GM18951 (cell line): ENCODE measurements at regions not wholly inside any gene's neighbourhood (a gene's known extent, or its start where the extent isn't known, plus 50 kb on each side); places are given as distances from the start of the nearest gene placed in this dataset.
"Not testable (repeated sequence)": the region's sequence is repeated elsewhere in the genome, so short reads cannot be mapped to it uniquely, and the experiment has no call there.

Source experiments
- POLR2A ChIP-seq: IDR thresholded peaks from 4 replicates; pipeline ENCODE4 v1.6.1; 2011; ENCODE audit warnings: mild to moderate bottlenecking; ENCODE audit not compliant: insufficient read length, insufficient read depth; ENCODE audit errors: extremely low read depth
- in situ Hi-C: fragments of 300-500 bp; cut with MboI; formaldehyde crosslinking; loops from one replicate; pipeline ENCODE4 v1.12.0; 2022; ENCODE audit warnings: low sequenced_read_pairs, mixed read lengths, inconsistent platforms; ENCODE audit not compliant: unreplicated experiment

- no peak for TF ChIP-seq POLR2A
- in situ Hi-C loops = no loop called here
These were observed 74.9 kb downstream of the ALG10 start for GRCh38 chr12:34097213-34097612.

DNA sequence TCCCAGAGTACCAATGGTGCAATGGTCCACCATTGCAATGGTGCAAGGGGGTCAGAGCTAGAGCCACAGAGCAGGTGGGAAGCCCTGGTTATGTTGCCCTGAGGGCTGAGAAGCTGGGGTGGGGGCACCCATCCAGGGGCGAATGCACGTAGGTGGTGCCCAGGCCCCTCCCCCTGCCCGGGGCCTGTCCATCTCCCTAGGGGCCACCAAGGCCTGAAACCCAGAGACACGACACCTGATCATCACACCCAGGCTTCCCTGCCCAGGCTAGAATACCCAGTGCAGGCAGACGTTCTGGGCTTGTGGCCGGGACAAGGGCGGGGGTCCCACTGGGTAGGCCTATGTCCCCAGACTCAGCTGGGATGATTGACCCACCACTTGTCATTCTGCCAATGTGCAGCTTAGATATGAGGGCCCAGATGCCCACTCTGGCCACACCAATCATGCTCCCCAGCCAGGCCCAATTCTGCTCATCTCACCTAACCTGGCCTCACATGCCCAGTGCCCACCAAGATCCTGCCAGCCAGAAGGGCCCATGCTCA, 83.2 kb downstream of the ALG10 start:
- TF ChIP-seq POLR2A = no peak
- in situ Hi-C loops = no loop called here

GRCh38 chr12:34106172-34106571, 83.9 kb downstream of the ALG10 start:
- in situ Hi-C loops = no loop called here

GRCh38 chr12:34107016-34107415, 84.7 kb downstream of the ALG10 start:
- in situ Hi-C loops = no loop called here
- TF ChIP-seq POLR2A = no peak

More at GRCh38 chr12:34106172-34106571, 83.9 kb downstream of the ALG10 start:
- TF ChIP-seq POLR2A = no peak

DNA sequence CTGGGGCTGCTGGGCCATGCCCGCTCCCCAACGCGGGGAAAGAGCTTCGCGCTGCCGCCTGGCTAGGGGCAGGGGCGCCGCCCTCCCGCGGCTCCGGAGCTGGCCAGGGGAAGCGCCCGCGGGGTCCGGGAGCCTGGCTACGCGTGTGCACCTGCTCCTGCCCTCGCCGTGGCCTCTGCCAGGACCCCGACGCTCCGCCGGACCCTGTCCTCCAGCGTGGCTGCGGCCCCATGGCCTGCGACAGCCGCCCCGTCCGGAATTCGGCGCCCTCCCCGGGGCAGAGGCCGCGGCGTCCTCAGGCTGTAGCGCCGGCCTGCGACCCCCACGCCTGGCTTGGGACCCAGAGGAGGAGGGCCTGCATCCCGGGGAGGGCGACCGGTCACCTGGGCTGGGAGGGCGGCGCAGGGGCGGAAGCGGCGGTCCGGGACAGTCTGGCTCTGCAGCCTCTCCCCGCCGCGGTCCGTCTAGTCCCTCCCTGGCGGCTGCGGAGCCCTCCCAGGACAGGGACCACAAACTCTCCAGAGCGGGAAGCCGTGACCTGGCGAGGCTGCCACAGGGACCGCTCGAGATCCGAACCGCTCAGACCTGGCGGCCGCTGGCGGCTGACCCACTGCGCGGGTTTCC, 85.6 kb downstream of the ALG10 start:
- TF ChIP-seq POLR2A = no peak
- in situ Hi-C loops = no loop called here

DNA sequence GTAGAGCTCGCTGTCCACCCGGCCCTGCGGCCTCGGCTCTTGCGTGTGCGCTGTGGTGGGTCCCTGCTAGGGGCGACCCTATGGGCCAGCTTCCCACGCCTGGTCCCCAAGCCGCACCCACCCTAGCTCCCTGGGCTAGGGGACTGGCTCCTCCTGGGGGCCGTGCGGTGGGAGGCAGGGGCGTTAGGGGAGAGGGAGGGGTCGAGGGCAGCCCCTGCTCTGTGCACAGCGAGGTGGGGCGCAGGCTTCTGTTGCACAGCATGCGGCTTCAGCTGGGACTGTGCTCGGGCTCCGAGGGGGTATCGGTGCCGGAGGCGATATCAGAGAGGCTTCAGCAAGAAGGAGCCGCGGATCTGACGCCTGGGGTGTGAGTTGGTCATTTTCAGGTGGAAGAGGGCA, 86.1 kb downstream of the ALG10 start:
- TF ChIP-seq POLR2A = no peak
- in situ Hi-C loops = no loop called here

DNA sequence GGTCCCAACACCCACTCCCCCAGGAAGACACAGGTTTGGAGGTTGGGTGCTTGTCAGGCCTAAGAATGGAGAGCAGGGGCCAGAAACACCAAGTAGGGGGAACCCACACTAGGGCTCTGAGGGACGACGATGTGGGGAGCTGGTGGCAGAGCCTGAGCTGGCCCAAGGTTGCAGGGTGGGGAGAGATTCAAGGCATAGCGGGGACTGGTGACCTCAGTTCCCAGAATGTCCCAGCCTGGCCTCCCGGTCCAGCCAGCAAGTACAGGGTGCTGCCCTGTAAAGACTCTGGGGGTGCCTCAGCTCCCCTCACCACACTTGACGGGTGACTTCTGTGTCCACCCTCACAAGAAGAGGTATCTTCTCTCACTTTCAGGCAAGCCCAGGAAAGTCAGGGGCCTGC, 86.7 kb downstream of the ALG10 start:
- TF ChIP-seq POLR2A = no peak
- in situ Hi-C loops = no loop called here

- no peak for TF ChIP-seq POLR2A
- in situ Hi-C loops = no loop called here
These were observed 87.1 kb downstream of the ALG10 start for GRCh38 chr12:34109390-34109789.

- in situ Hi-C loops = not testable (repeated sequence)
These were observed 87.7 kb downstream of the ALG10 start for GRCh38 chr12:34109909-34110531.

- no peak for TF ChIP-seq POLR2A
- in situ Hi-C loops = no loop called here
These were observed 97.1 kb downstream of the ALG10 start for GRCh38 chr12:34119366-34119765.

- in situ Hi-C loops = no loop called here
- no peak for TF ChIP-seq POLR2A
These were observed 99.1 kb downstream of the ALG10 start for GRCh38 chr12:34121360-34121759.

- in situ Hi-C loops = not testable (repeated sequence)
These were observed 100.8 kb downstream of the ALG10 start for GRCh38 chr12:34123092-34123491.

DNA sequence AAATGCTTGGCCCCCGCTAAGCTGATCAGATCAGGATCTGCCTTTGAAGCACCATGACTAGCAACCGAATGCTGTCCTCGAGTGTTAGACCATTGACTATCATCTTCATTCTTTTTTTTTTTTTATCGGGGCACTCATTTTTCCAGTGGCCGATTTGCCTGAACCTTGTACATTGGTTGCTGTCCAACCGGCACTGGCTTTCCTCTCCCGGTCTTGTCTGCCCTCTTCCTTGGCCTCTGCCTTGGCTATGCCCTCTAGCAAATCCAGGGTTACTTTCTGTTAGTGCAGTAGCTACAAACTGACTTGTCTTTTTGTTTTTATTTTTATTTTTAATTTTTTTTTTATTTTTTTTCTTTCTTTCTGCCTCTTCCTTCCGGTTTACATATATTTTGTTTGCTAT, 102.3 kb downstream of the ALG10 start:
- no peak for TF ChIP-seq POLR2A
- in situ Hi-C loops = no loop called here

GRCh38 chr12:34126239-34126641, 103.9 kb downstream of the ALG10 start:
- no peak for TF ChIP-seq POLR2A
- in situ Hi-C loops = no loop called here
